Choroid plexus epithelial cell (primary cell): ENCODE measurements at regions not wholly inside any gene's neighbourhood (a gene's known extent, or its start where the extent isn't known, plus 50 kb on each side); places are given as distances from the start of the nearest gene placed in this dataset.

ENCODE experiments used
- DNase-seq: peaks from one replicate; pipeline ENCODE4 v3.0.0-alpha.2; 2010; ENCODE audit warnings: low read depth
- H3K4me3 ChIP-seq: 2 replicates; pipeline ENCODE4 v1.5.1; 2011; ENCODE audit warnings: low read depth, mild to moderate bottlenecking, control low read depth, low read length, moderate library complexity
- TF ChIP-seq, protein P1 (sequence below): conservative IDR thresholded peaks from 2 replicates; pipeline ENCODE4 v1.5.1; 2011; ENCODE audit warnings: low read depth, mild to moderate bottlenecking, control low read depth, inconsistent platforms, low read length, moderate library complexity

DNA sequence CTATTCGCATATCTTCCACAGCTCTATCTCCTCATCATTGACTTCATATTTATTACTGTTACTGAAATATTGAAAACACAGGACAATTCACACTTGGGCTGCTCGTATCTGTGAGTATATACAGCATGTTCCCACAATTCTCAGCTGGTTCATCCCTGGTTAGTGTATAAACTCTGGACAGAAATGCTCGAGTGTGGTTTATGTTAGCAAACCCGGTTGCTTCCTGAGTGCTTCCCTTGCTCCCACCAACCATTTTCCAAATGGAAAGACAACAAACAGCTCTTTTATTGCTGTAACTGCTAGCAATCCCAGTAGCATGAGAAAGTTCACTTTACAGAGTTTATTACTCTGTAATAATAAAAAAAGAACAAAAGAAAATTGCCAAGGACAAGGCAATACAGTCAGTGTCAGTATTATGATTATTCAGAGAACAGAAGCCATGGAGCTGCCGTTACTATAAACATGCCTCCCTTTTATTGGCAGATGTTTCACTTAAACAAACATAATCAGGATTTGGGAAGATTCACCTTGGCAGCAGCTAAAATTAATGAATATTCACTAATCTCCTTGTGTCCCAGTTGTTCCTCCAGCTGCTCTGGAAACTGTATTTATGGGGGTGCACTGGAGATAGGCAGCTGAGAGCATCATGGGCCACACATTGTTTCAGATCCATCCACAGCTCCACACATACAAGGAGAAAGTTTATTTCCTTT, 134.1 kb upstream of the GUCY1A1 start:
- TF ChIP-seq, protein P1, sequence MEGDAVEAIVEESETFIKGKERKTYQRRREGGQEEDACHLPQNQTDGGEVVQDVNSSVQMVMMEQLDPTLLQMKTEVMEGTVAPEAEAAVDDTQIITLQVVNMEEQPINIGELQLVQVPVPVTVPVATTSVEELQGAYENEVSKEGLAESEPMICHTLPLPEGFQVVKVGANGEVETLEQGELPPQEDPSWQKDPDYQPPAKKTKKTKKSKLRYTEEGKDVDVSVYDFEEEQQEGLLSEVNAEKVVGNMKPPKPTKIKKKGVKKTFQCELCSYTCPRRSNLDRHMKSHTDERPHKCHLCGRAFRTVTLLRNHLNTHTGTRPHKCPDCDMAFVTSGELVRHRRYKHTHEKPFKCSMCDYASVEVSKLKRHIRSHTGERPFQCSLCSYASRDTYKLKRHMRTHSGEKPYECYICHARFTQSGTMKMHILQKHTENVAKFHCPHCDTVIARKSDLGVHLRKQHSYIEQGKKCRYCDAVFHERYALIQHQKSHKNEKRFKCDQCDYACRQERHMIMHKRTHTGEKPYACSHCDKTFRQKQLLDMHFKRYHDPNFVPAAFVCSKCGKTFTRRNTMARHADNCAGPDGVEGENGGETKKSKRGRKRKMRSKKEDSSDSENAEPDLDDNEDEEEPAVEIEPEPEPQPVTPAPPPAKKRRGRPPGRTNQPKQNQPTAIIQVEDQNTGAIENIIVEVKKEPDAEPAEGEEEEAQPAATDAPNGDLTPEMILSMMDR: no peak
- no peak overlapping the region for H3K4me3 ChIP-seq
- DNase-seq: no peak

DNA sequence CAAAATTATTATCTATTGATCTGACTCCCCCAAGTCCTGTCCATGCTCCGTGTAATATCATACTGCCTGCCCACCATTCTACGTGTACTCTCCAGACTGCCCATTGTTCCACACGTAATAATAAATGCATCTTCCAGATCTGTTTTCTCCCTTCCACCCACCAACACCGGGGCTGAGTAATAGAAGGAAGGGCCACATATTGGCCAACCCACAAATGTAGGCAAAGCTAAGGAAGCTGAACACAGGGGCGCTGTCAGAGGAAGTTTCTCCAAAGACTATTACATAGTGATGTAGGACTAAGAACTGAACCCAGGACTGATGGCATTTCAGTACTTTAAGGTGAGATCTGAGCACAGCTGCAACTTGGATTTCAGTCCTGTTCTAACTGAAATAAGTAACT, 135.8 kb upstream of the GUCY1A1 start:
- DNase-seq: no peak
- no peak overlapping the region for H3K4me3 ChIP-seq
- TF ChIP-seq, protein P1: no peak

DNA sequence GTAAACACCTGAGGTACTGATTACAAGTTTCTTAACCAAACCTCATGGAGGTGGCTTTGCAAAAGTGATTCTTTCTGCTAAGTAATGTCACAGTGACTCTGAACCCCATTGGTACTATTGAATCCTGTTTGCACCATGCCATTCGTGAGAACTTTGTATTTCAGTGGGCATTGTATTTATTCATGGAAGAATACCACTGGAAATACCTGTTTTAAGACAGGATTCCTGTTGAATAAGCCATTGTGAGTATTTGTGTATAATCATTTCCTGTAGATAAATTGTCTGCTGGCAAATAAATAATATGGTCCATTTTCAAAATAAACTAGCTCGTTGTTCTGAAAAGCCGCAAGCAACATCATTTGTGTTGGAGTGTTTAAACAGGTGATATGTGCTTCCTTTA, 136.4 kb upstream of the GUCY1A1 start:
- TF ChIP-seq, protein P1: no peak
- no peak for DNase-seq
- H3K4me3 ChIP-seq: no peak overlapping the region

DNA sequence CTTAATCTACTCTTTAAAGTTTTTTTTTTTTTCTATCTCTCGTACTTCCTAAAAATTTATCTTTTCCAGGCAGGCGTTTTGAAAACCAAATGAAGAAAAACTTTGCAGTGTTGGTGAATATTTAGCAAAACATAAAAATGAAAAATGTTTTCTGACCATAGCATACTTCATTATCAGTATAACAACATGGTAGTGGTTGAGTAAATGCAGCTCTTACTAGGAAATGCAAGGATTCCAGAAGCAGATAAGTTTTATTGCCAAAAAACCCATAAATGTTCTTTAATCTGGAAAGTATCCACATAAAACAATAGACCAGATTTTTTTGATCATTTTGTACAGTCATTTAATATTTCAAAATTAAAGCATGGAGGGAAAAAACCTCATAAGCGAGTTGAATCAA, 136.9 kb upstream of the GUCY1A1 start:
- DNase-seq: no peak
- H3K4me3 ChIP-seq: no peak overlapping the region
- TF ChIP-seq, protein P1: no peak

DNA sequence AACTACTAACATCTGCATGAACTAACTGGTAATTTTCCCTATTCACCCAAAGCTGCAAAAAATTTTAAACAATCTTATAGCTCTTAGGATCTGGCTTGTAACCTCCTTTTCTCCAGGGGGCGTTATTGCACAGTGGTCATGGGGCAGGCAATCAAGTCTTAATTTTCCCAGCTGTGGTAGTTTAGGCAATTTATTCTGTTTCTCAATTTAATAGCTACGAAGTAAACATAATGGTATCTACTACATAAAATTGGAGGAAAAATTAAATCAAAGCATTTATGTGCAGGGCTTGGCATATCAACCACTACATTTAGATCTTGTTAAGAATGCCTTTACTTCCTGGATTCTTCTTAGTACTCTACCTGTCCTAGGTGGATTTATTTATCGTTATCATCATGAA, 137.4 kb upstream of the GUCY1A1 start:
- DNase-seq: peak; percentile 56
- no peak overlapping the region for H3K4me3 ChIP-seq
- TF ChIP-seq, protein P1: peak; percentile 56

DNA sequence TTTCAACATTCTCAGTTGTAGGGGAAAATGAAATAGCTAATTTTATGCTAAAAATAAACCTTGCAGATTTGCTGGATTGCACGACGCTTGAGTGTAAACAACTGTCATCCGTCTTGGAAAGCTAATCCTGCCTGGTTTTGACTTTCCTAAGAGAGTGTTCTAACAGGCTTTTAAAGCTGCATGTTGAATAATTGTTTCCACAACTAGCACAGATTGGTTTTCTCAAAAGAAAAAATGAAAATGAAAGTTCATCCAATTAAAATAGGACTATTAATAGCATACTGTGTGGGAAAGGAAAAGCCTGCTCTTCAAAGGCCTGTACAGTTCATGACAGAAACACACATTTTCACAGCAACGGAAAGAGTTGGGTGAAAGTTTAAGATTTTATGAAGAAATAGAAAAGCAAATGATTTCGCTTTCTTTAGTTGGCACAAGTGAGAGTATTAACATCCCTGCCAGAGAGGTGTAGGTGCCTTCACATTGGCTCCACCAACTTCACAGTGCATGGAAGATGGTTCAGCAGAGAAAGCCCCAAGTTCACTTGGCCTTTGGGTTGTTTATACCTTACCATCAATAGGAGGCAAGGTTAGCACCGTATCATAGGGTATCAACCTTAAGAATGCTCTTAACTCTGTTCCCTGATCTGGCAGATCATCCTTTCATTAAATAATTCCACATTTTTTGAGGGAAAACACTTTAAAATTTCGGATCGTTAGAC, 140.0 kb upstream of the GUCY1A1 start:
- DNase-seq: peak; percentile 13
- TF ChIP-seq, protein P1: no peak
- H3K4me3 ChIP-seq: no peak overlapping the region
